Neuron (in vitro differentiated cells): ENCODE measurements at regions not wholly inside any gene's neighbourhood (a gene's known extent, or its start where the extent isn't known, plus 50 kb on each side); places are given as distances from the start of the nearest gene placed in this dataset.

Experiments used
- H2AFZ ChIP-seq: one replicate; pipeline ENCODE4 v1.6.1; 2013; ENCODE audit warnings: low read depth, mild to moderate bottlenecking, inconsistent platforms, low read length, moderate library complexity
- H3K27me3 ChIP-seq: one replicate; pipeline ENCODE4 v1.6.1; 2013; ENCODE audit warnings: low read length; ENCODE audit not compliant: insufficient read depth
- H3K36me3 ChIP-seq: one replicate; pipeline ENCODE4 v1.6.1; 2013; ENCODE audit warnings: low read length; ENCODE audit not compliant: insufficient read depth
- H3K4me1 ChIP-seq: one replicate; pipeline ENCODE4 v1.6.1; 2013; ENCODE audit warnings: low read length; ENCODE audit not compliant: insufficient read depth
- H3K4me3 ChIP-seq: 2 replicates; pipeline ENCODE4 v1.5.1; 2013; ENCODE audit warnings: mild to moderate bottlenecking, low read length, moderate library complexity
- H3K9me3 ChIP-seq: one replicate; pipeline ENCODE4 v1.6.1; 2013; ENCODE audit warnings: low read length

GRCh38 chr11:115919341-115920091, 415.3 kb upstream of the CADM1 start:
- H2AFZ ChIP-seq: no peak overlapping the region
- no peaks in the 10 kb centered on the region for H3K27me3 ChIP-seq
- no peaks in the 10 kb centered on the region for H3K4me1 ChIP-seq
- no peak overlapping the region for H3K4me3 ChIP-seq
- no peaks in the 10 kb centered on the region for H3K9me3 ChIP-seq
- no peaks in the 10 kb centered on the region for H3K36me3 ChIP-seq

GRCh38 chr11:115918576-115918975, 414.4 kb upstream of the CADM1 start:
- Histone ChIP-seq H3K4me3 (no peak overlapping the region), H3K9me3 (no peaks in the 10 kb centered on the region), H3K27me3 (no peaks in the 10 kb centered on the region), H3K4me1 (no peaks in the 10 kb centered on the region), H3K36me3 (no peaks in the 10 kb centered on the region), H2AFZ (no peak overlapping the region)

DNA sequence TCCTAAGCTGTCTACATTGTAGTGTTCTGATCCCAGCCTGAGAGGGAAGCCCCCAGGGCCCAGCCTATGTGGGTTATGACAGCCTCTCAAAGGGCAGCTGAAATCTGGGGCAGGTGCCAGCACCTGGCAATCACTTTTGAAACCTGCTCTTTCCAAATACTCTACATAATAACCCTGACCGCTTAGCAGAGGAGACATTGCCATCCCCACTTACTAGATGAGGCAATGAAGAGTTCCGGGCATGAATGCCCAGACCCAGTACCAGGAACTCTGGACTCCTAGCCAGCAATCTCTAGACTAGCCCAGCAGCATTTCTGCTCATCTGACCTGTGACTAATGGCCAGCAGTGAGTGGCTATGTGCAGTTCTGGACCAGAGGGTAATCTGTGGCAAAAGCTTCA, 412.4 kb upstream of the CADM1 start:
- H2AFZ ChIP-seq: no peak overlapping the region
- H3K27me3 ChIP-seq: no peaks in the 10 kb centered on the region
- no peaks in the 10 kb centered on the region for H3K4me1 ChIP-seq
- H3K9me3 ChIP-seq: no peaks in the 10 kb centered on the region
- no peaks in the 10 kb centered on the region for H3K36me3 ChIP-seq
- no peak overlapping the region for H3K4me3 ChIP-seq

- no peaks in the 10 kb centered on the region for H3K36me3 ChIP-seq
- no peak overlapping the region for H2AFZ ChIP-seq
Measured at GRCh38 chr11:115912484-115912945, 408.3 kb upstream of the CADM1 start.

GRCh38 chr11:115911613-115912346, 407.6 kb upstream of the CADM1 start:
- no peaks in the 10 kb centered on the region for H3K27me3 ChIP-seq
- no peaks in the 10 kb centered on the region for H3K9me3 ChIP-seq
- no peak overlapping the region for H3K4me3 ChIP-seq
- no peaks in the 10 kb centered on the region for H3K4me1 ChIP-seq
- no peaks in the 10 kb centered on the region for H3K36me3 ChIP-seq
- H2AFZ ChIP-seq: no peak overlapping the region

More at GRCh38 chr11:115912484-115912945, 408.3 kb upstream of the CADM1 start:
- no peaks in the 10 kb centered on the region for H3K4me1 ChIP-seq
- no peak overlapping the region for H3K4me3 ChIP-seq
- H3K9me3 ChIP-seq: no peaks in the 10 kb centered on the region
- no peaks in the 10 kb centered on the region for H3K27me3 ChIP-seq

GRCh38 chr11:115910379-115910778, 406.2 kb upstream of the CADM1 start:
- Histone ChIP-seq H2AFZ (no peak overlapping the region), H3K9me3 (no peaks in the 10 kb centered on the region), H3K4me1 (no peaks in the 10 kb centered on the region), H3K36me3 (no peaks in the 10 kb centered on the region), H3K4me3 (no peak overlapping the region), H3K27me3 (peaks cover 4% of the 10 kb centered on the region)

DNA sequence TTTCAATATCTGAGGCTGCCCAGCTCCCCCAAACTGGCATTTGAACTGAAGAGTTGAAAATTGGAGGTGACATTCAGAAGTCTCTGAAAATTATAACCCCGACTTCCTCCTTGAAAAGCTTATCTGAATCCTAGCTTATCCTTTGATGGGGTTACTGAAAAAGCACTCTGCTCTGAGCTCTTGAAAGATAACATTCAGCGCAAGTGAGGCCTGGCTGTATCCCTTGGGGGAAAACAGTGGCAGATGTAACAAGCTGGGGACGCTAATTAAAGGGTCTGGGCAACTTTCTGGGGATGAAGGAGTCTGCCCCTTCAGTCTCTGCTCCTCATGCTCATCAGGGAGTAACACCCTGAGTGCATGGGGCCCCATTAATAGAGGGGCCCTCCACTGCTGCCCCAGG, 402.0 kb upstream of the CADM1 start:
- Histone ChIP-seq H2AFZ (no peak overlapping the region), H3K36me3 (no peaks in the 10 kb centered on the region), H3K9me3 (no peaks in the 10 kb centered on the region), H3K4me1 (no peaks in the 10 kb centered on the region), H3K4me3 (no peak overlapping the region), H3K27me3 (peaks cover 4% of the 10 kb centered on the region)

GRCh38 chr11:115905341-115906000, 401.3 kb upstream of the CADM1 start:
- Histone ChIP-seq H3K4me1 (no peaks in the 10 kb centered on the region), H2AFZ (no peak overlapping the region), H3K27me3 (peaks cover 4% of the 10 kb centered on the region), H3K9me3 (no peaks in the 10 kb centered on the region), H3K36me3 (no peaks in the 10 kb centered on the region), H3K4me3 (no peak overlapping the region)

DNA sequence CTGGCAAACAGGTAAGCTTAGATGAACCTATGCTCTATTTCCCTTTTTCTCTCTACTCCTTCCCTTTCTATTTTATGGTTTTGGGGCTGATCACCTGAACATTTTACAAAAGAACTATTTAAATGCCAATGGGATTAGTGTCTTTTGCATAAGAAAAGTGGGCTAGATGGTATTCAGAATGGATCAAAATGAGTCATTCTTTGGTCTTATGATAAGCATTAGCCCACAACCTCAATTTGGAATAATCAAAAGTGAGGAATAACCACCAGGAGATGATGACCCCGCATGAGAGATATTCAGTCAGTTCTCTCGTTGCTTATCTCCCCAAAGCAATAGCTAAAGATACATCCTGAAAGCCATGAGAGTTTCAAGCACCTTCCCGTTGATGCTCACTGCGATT, 399.0 kb upstream of the CADM1 start:
- no peak overlapping the region for H3K4me3 ChIP-seq
- no peak overlapping the region for H2AFZ ChIP-seq
- H3K9me3 ChIP-seq: no peaks in the 10 kb centered on the region
- H3K27me3 ChIP-seq: peaks cover 4% of the 10 kb centered on the region
- no peaks in the 10 kb centered on the region for H3K36me3 ChIP-seq
- no peaks in the 10 kb centered on the region for H3K4me1 ChIP-seq

- Histone ChIP-seq H3K9me3 (no peaks in the 10 kb centered on the region), H3K36me3 (no peaks in the 10 kb centered on the region), H3K27me3 (no peaks in the 10 kb centered on the region), H2AFZ (no peak overlapping the region), H3K4me3 (no peak overlapping the region), H3K4me1 (no peaks in the 10 kb centered on the region)
Measured at GRCh38 chr11:115901069-115901468, 396.9 kb upstream of the CADM1 start.

- Histone ChIP-seq H3K27me3 (no peaks in the 10 kb centered on the region), H3K9me3 (no peaks in the 10 kb centered on the region), H3K4me1 (no peaks in the 10 kb centered on the region), H3K4me3 (no peak overlapping the region), H3K36me3 (no peaks in the 10 kb centered on the region), H2AFZ (no peak overlapping the region)
Measured at GRCh38 chr11:115900111-115900510, 395.9 kb upstream of the CADM1 start.

DNA sequence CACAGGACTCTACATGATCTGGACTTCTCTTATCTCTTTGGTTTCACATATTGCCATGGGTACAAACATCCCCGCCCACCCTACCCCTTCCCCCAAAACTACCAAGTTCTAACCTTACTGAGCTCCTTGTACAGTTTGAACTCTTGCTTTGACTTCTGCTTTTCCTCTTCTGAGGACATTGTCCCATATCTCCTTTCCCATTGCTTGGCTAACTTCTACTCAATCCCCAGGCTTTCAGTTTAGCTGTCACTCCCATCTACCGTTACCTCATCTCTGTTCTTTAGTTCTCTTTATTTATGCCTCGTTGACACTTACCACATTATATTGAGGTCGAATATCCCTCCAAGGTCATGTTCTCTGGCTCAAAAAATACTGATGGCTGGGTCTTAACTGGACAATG, 393.5 kb upstream of the CADM1 start:
- H2AFZ ChIP-seq: no peak overlapping the region
- H3K9me3 ChIP-seq: no peaks in the 10 kb centered on the region
- H3K4me1 ChIP-seq: no peaks in the 10 kb centered on the region
- no peaks in the 10 kb centered on the region for H3K27me3 ChIP-seq
- H3K36me3 ChIP-seq: no peaks in the 10 kb centered on the region
- H3K4me3 ChIP-seq: no peak overlapping the region

DNA sequence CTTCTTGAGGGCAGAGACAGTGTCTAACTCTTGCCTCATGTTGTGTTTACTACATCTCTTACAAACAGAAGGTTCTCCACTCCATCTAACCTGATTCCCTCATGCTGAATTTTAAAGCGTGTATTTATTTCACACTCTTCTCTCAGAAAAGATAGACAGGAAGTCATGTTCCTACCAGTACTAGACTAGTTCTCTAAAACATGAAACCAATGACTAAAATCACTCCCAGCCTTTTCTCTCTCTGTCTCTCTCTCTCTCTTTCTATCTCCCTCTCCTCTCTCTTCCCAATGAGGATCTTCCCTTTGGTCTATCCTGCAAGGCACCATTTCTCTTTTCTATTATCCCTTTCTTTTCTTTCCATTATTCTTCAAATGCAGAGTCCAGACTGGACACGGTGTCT, 391.9 kb upstream of the CADM1 start:
- H3K4me3 ChIP-seq: no peak overlapping the region
- no peak overlapping the region for H2AFZ ChIP-seq
- H3K36me3 ChIP-seq: no peaks in the 10 kb centered on the region
- no peaks in the 10 kb centered on the region for H3K4me1 ChIP-seq
- H3K9me3 ChIP-seq: no peaks in the 10 kb centered on the region
- no peaks in the 10 kb centered on the region for H3K27me3 ChIP-seq
